Choroid plexus epithelial cell (primary cell): ENCODE measurements at regions not wholly inside any gene's neighbourhood (a gene's known extent, or its start where the extent isn't known, plus 50 kb on each side); places are given as distances from the start of the nearest gene placed in this dataset.

Experiments used
- DNase-seq: peaks from one replicate; pipeline ENCODE4 v3.0.0-alpha.2; 2010; ENCODE audit warnings: low read depth
- H3K4me3 ChIP-seq: 2 replicates; pipeline ENCODE4 v1.5.1; 2011; ENCODE audit warnings: low read depth, mild to moderate bottlenecking, control low read depth, low read length, moderate library complexity
- TF ChIP-seq, protein P1 (sequence below): conservative IDR thresholded peaks from 2 replicates; pipeline ENCODE4 v1.5.1; 2011; ENCODE audit warnings: low read depth, mild to moderate bottlenecking, control low read depth, inconsistent platforms, low read length, moderate library complexity

DNA sequence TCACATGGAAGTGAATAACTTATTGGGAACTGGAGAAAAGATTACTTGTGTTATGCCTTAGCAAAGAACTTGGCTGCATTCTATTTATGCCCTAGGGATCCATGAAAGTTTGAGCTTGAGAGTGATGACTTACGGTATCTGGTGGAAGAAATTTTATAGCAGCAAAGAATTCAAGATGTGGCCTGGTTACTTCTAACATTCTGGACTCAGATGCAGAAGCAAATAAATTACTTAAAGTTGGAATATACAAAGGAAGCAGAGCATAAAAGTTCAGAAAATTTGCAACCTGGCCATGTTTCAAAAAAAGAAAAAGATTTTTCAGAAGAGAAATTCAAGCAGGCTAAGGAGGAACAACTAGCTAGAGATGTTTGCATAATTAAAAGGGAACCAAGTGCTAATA, 252.3 kb upstream of the WDFY3 start:
- no peak overlapping the region for H3K4me3 ChIP-seq
- TF ChIP-seq, protein P1, sequence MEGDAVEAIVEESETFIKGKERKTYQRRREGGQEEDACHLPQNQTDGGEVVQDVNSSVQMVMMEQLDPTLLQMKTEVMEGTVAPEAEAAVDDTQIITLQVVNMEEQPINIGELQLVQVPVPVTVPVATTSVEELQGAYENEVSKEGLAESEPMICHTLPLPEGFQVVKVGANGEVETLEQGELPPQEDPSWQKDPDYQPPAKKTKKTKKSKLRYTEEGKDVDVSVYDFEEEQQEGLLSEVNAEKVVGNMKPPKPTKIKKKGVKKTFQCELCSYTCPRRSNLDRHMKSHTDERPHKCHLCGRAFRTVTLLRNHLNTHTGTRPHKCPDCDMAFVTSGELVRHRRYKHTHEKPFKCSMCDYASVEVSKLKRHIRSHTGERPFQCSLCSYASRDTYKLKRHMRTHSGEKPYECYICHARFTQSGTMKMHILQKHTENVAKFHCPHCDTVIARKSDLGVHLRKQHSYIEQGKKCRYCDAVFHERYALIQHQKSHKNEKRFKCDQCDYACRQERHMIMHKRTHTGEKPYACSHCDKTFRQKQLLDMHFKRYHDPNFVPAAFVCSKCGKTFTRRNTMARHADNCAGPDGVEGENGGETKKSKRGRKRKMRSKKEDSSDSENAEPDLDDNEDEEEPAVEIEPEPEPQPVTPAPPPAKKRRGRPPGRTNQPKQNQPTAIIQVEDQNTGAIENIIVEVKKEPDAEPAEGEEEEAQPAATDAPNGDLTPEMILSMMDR = no peak
- no peak for DNase-seq

DNA sequence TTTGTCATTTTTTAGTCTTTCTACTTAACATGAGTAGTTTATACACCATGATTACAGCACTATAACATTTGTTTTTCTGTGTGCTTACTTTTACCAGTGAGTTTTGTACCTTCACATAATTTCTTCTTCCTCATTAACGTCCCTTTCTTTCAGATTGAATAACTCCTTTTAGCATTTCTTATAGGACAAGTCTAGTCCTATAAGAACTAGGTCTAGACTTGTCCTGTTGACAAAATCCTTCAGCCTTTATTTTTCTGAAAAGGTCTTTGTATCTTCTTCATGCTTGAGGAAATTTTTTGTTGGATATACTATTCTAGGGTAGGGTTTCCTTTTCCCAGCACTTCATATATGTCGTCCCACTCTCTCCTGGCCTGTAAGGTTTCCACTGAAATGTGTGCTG, 253.3 kb upstream of the ARHGAP24 start:
- TF ChIP-seq, protein P1 = no peak
- no peak for DNase-seq
- no peak overlapping the region for H3K4me3 ChIP-seq

DNA sequence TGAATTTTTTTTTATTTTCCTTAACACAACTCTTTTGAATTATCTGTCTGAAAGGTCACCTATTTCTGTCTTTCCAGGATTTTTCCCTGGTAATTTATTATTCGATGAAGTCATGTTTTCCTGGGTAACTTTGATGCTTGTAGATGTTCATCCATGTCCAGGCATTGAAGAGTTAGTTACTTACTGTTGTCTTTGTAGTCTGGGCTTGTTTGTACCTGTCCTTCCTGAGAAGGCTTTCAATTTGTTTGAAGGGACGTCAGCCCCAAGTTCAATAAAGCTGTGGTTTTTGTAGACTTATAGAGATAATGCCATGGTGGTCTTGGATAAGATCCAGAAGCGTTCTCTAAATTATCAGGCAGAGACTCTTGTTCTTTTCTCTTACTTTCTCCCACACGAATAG, 252.4 kb upstream of the ARHGAP24 start:
- no peak overlapping the region for H3K4me3 ChIP-seq
- TF ChIP-seq, protein P1 = no peak
- DNase-seq = no peak

DNA sequence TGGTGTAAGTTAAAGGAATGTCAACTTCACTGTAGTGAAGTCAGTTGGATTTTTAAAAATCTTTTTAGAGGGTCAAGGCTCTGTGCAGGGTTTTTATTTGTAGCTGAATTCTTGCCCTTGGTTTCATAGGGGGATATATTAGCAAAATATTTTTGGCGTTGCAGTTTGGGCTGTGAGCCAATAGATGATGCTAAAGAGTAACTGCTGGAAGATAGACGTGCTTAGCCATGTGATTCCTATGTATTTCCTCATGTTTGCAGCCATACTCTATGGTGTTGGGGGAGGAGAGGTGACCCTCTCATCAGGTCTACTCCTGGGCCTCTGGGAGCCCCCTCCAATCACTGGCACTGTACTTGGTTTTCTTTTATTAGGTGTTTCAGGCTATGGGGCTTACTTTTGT, 246.7 kb upstream of the ARHGAP24 start:
- no peak overlapping the region for H3K4me3 ChIP-seq
- peak; percentile 10 for DNase-seq
- TF ChIP-seq, protein P1 = no peak

DNA sequence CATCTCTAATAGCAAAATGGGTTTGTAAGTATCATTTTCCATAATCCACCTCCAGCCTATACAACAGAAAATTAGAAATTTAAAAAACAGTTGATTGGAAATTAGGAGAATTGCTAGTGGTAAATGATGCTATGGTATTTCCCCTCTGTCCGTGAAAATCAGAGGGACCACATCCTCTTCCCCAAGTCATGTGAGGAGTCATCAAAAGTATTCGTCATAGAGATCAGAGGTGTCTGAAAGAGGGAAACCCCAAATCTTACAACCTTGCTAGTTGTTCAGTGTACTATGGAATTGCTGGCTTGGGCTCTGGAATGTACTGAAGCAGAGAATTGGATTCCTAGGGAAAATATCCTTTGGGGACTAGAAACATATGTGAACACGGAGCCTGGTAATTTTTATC, 241.4 kb upstream of the ARHGAP24 start:
- TF ChIP-seq, protein P1 = no peak
- H3K4me3 ChIP-seq = no peak overlapping the region
- DNase-seq = no peak

DNA sequence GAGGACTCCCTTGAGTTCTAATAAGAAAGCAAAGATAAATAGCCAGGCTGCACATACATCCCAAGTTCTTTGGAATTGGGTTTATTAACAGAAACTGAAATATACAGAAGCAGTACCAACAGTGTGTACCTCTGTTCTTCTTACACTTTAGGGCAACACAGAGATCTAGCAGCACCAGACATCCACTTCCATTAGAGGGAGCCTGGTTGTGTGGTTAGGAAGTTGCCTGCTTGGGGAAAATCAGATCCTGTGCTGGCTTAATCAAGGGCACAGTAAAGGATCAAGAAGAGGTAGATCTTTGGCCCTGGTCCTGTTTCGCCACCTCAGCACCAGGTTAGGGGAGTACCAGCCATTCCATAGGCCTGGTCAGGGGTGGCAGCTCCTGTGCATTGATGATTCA, 231.1 kb upstream of the ARHGAP24 start:
- peak; percentile 13 for DNase-seq
- no peak overlapping the region for H3K4me3 ChIP-seq
- TF ChIP-seq, protein P1 = peak; percentile 22

DNA sequence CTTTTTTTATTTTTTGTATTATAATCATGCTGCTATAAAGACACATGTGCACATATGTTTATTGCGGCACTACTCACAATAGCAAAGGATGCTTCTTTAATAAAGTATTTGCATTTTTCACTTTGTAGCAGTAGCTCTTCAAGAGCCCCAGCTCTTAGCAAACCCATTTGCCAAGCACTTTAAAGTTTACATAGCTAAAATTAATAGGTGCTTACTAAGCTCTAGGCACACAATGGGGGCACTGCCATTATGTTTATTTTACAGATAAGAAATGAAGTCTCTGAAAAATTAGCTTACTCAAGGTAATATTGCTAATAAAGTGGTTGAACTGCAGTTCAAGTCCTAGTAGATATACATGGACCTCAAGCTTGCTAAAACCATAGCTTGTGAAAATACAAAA, 230.3 kb upstream of the ARHGAP24 start:
- TF ChIP-seq, protein P1 = no peak
- H3K4me3 ChIP-seq = no peak overlapping the region
- no peak for DNase-seq
